Lung (tissue), 11 donors: ENCODE measurements at regions not wholly inside any gene's neighbourhood (a gene's known extent, or its start where the extent isn't known, plus 50 kb on each side); places are given as distances from the start of the nearest gene placed in this dataset.

Source experiments
- ATAC-seq: fragments of 200-7000 bp; cut with Tn5 transposase; one replicate; pipeline ENCODE4 v1.9.1; 2020; ENCODE audit warnings: moderate number of reproducible peaks; ENCODE audit not compliant: insufficient read depth, low FRiP score
- DNase-seq, 3 donors: peaks; one replicate each; pipeline ENCODE4 v3.0.0-alpha.2; 2013 to 2017
- H3K27ac ChIP-seq, 2 donors: one replicate each; pipeline ENCODE4 v1.5.1; 2013; ENCODE audit warnings: mild to moderate bottlenecking in 2 of 2, moderate library complexity in 2 of 2, control low read depth in 1 of 2, inconsistent platforms in 1 of 2, low read depth in 1 of 2, low read length in 1 of 2
- H3K27me3 ChIP-seq, 3 donors: one replicate each; pipeline ENCODE4 v1.5.1; 2013; ENCODE audit warnings: low read length in 2 of 3; ENCODE audit not compliant: control insufficient read depth in 3 of 3, insufficient read depth in 3 of 3
- H3K36me3 ChIP-seq, 4 donors: one replicate each; pipeline ENCODE4 v1.5.1; 2013; ENCODE audit warnings: low read length in 4 of 4, mild to moderate bottlenecking in 1 of 4, moderate library complexity in 1 of 4; ENCODE audit not compliant: control insufficient read depth in 4 of 4, insufficient read depth in 4 of 4
- H3K4me1 ChIP-seq, 5 donors: one replicate each; pipeline ENCODE4 v1.5.1; 2013; ENCODE audit warnings: low read length in 5 of 5, mild to moderate bottlenecking in 2 of 5, moderate library complexity in 1 of 5; ENCODE audit not compliant: control insufficient read depth in 5 of 5, insufficient read depth in 5 of 5
- H3K4me3 ChIP-seq: one replicate; pipeline ENCODE4 v1.5.1; 2013; ENCODE audit warnings: mild to moderate bottlenecking, control low read depth, moderate library complexity
- H3K9ac ChIP-seq, 2 donors: one replicate each; pipeline ENCODE4 v1.5.1; 2013; ENCODE audit warnings: low read length in 2 of 2, control low read depth in 1 of 2; ENCODE audit not compliant: insufficient read depth in 1 of 2
- H3K9me3 ChIP-seq, 4 donors: one replicate each; pipeline ENCODE4 v1.5.1; 2013; ENCODE audit warnings: low read length in 3 of 4, mild to moderate bottlenecking in 1 of 4, moderate library complexity in 1 of 4; ENCODE audit not compliant: control insufficient read depth in 4 of 4, insufficient read depth in 3 of 4
- CTCF ChIP-seq: IDR thresholded peaks from 2 replicates; pipeline ENCODE4 v1.5.1; 2012; ENCODE audit warnings: mild to moderate bottlenecking; ENCODE audit errors: control extremely low read depth, extremely low read depth
- WGBS, 2 donors: extraction: QIAGEN DNeasy Blood & Tissue Kit; methylation state at CpG; one replicate each; pipeline ENCODE4 v1.1.7; 2013; 5-methylcytosine and 5-hydroxymethylcytosine counted together
- donor health status: control.
- donor health status: control.
- donor health status: Bipolar disorder and iron deficiency.
- donor health status: healthy.
- donor health status: DM: yes; HTN: yes; CAD: no.

DNA sequence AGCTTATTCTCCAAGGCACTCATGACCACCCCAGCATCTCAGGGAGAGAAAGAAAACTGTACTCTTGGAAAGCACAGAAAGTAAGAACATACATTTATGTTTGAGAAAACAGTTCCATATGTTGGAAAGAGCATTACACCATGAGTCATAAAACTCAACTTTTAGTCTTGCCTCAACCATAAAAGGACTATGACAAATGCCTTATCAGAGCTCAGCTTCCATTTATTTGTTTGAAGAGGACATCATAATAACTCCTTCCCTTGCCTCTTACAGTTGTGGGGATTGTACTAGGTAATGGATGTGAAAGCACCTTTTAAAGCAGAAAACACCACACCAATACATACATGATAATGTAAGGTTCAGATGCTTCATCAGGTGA, 370.8 kb downstream of the LNPK start:
- H3K4me1 ChIP-seq, result peaks cover 0 to 1% (median 0%) of the 10 kb centered on the region in 5 donors
- no peak for ATAC-seq

GRCh38 chr2:175630280-175631244, 371.5 kb downstream of the LNPK start:
- ATAC-seq, result no peak
- 62 to 65% methylated on average over 15 of the region's 15 CpGs for WGBS, 2 donors
- peaks cover 0 to 4% (median 1%) of the 10 kb centered on the region in 4 donors for H3K9me3 ChIP-seq

More for the DNA sequence above, 370.8 kb downstream of the LNPK start:
- no peak overlapping the region for H3K4me3 ChIP-seq
- H3K27me3 ChIP-seq, result peaks cover 0 to 3% (median 0%) of the 10 kb centered on the region in 3 donors
- no peak for TF ChIP-seq CTCF
- H3K9ac ChIP-seq, result no peak overlapping the region
- DNase-seq, result no peak
- H3K27ac ChIP-seq, result no peak overlapping the region
- H3K9me3 ChIP-seq, result peaks cover 0 to 4% (median under 1%) of the 10 kb centered on the region in 4 donors
- no peaks in the 10 kb centered on the region for H3K36me3 ChIP-seq

GRCh38 chr2:175628243-175628642, 373.8 kb downstream of the LNPK start:
- Histone ChIP-seq H3K4me3 (no peak overlapping the region), H3K9me3 (peaks cover 0 to 4% (median 1%) of the 10 kb centered on the region in 4 donors), H3K9ac (no peak overlapping the region), H3K27me3 (no peaks in the 10 kb centered on the region), H3K36me3 (no peaks in the 10 kb centered on the region), H3K27ac (no peak overlapping the region), H3K4me1 (peaks cover 0 to 6% (median 0%) of the 10 kb centered on the region in 5 donors)
- ATAC-seq (no peak), DNase-seq (no peak)
- no peak for TF ChIP-seq CTCF

More at GRCh38 chr2:175630280-175631244, 371.5 kb downstream of the LNPK start:
- peaks cover 0 to 3% (median 0%) of the 10 kb centered on the region in 3 donors for H3K27me3 ChIP-seq
- H3K9ac ChIP-seq, result no peak overlapping the region
- no peak overlapping the region for H3K27ac ChIP-seq
- DNase-seq, result no peak
- no peaks in the 10 kb centered on the region for H3K36me3 ChIP-seq
- TF ChIP-seq CTCF, result no peak
- H3K4me3 ChIP-seq, result no peak overlapping the region
- peaks cover 0 to 1% (median 0%) of the 10 kb centered on the region in 5 donors for H3K4me1 ChIP-seq
